H9 (cell line): ENCODE measurements at regions not wholly inside any gene's neighbourhood (a gene's known extent, or its start where the extent isn't known, plus 50 kb on each side); places are given as distances from the start of the nearest gene placed in this dataset.

Experiments
- DNase-seq: peaks from one replicate; pipeline ENCODE4 v3.0.0-alpha.2; 2017
- H2AFZ ChIP-seq: one replicate; pipeline ENCODE4 v1.6.1; 2013; ENCODE audit warnings: mild to moderate bottlenecking, low read length, control low read depth, moderate library complexity
- H2AK5ac ChIP-seq: 2 replicates; pipeline ENCODE4 v1.6.1; 2013; ENCODE audit warnings: low read length, control low read depth, mixed read lengths; ENCODE audit not compliant: insufficient read length
- H2BK120ac ChIP-seq: one replicate; pipeline ENCODE4 v1.6.1; 2013; ENCODE audit warnings: low read depth, mild to moderate bottlenecking, low read length, control low read depth, inconsistent platforms; ENCODE audit not compliant: poor library complexity, severe bottlenecking
- H2BK12ac ChIP-seq: 2 replicates; pipeline ENCODE4 v1.6.1; 2013; ENCODE audit warnings: low read length, control low read depth, mixed read lengths, low read depth; ENCODE audit not compliant: insufficient read length
- H2BK15ac ChIP-seq: 2 replicates; pipeline ENCODE4 v1.6.1; 2013; ENCODE audit warnings: low read depth, low read length, control low read depth
- H2BK20ac ChIP-seq: one replicate; pipeline ENCODE4 v1.6.1; 2013; ENCODE audit warnings: low read depth, mild to moderate bottlenecking, low read length, control low read depth, inconsistent platforms; ENCODE audit not compliant: poor library complexity, severe bottlenecking
- H2BK5ac ChIP-seq: 2 replicates; pipeline ENCODE4 v1.6.1; 2013; ENCODE audit warnings: low read length, control low read depth, mixed read lengths; ENCODE audit not compliant: insufficient read length
- H3K14ac ChIP-seq: 2 replicates; pipeline ENCODE4 v1.6.1; 2013; ENCODE audit warnings: low read length, control low read depth; ENCODE audit not compliant: insufficient read depth
- H3K18ac ChIP-seq: 2 replicates; pipeline ENCODE4 v1.6.1; 2013; ENCODE audit warnings: low read depth, mild to moderate bottlenecking, mixed read lengths, low read length, control low read depth; ENCODE audit not compliant: insufficient read length
- H3K23ac ChIP-seq: 2 replicates; pipeline ENCODE4 v1.6.1; 2013; ENCODE audit warnings: low read length, control low read depth, mixed read lengths, low read depth; ENCODE audit not compliant: insufficient read length
- H3K23me2 ChIP-seq: 2 replicates; pipeline ENCODE4 v1.6.1; 2013; ENCODE audit warnings: low read depth, mild to moderate bottlenecking, mixed read lengths, low read length, control low read depth; ENCODE audit not compliant: insufficient read length, poor library complexity, severe bottlenecking
- H3K27ac ChIP-seq: 2 replicates; pipeline ENCODE4 v1.5.1; 2013; ENCODE audit warnings: low read length, control low read depth, mixed read lengths, low read depth; ENCODE audit not compliant: insufficient read length
- H3K27me3 ChIP-seq: 2 replicates; pipeline ENCODE4 v1.6.1; 2013; ENCODE audit warnings: low read length, control low read depth, inconsistent platforms; ENCODE audit not compliant: insufficient read depth
- H3K4ac ChIP-seq: 2 replicates; pipeline ENCODE4 v1.6.1; 2013; ENCODE audit warnings: low read depth, mild to moderate bottlenecking, control low read depth, inconsistent platforms, low read length, moderate library complexity
- H3K4me1 ChIP-seq: 2 replicates; pipeline ENCODE4 v1.6.1; 2013; ENCODE audit warnings: low read length, control low read depth, inconsistent platforms; ENCODE audit not compliant: insufficient read depth
- H3K4me2 ChIP-seq: 2 replicates; pipeline ENCODE4 v1.6.1; 2013; ENCODE audit warnings: low read length, control low read depth, mixed read lengths; ENCODE audit not compliant: insufficient read length, insufficient read depth
- H3K56ac ChIP-seq: 2 replicates; pipeline ENCODE4 v1.6.1; 2013; ENCODE audit warnings: low read depth, mild to moderate bottlenecking, mixed read lengths, low read length, control low read depth; ENCODE audit not compliant: insufficient read length
- H3K79me1 ChIP-seq: 2 replicates; pipeline ENCODE4 v1.6.1; 2013; ENCODE audit warnings: low read depth, mild to moderate bottlenecking, moderate library complexity, low read length, control low read depth, inconsistent platforms; ENCODE audit not compliant: insufficient read depth, poor library complexity, severe bottlenecking
- H3K79me2 ChIP-seq: 2 replicates; pipeline ENCODE4 v1.6.1; 2013; ENCODE audit warnings: low read length, control low read depth, inconsistent platforms; ENCODE audit not compliant: insufficient read depth
- H3K9ac ChIP-seq: 2 replicates; pipeline ENCODE4 v1.6.1; 2013; ENCODE audit warnings: low read length, control low read depth, mixed read lengths; ENCODE audit not compliant: insufficient read length; ENCODE audit errors: extremely low read depth
- H3K9me3 ChIP-seq: one replicate; pipeline ENCODE4 v1.6.1; 2013; ENCODE audit warnings: low read depth, low read length, inconsistent platforms; ENCODE audit not compliant: control insufficient read depth
- H3T11ph ChIP-seq: one replicate; pipeline ENCODE4 v1.6.1; 2013; ENCODE audit warnings: mild to moderate bottlenecking, low read length, control low read depth, inconsistent platforms
- H4K20me1 ChIP-seq: one replicate; pipeline ENCODE4 v1.6.1; 2013; ENCODE audit not compliant: control insufficient read depth, insufficient read length, insufficient read depth
- H4K5ac ChIP-seq: 2 replicates; pipeline ENCODE4 v1.6.1; 2013; ENCODE audit warnings: low read depth, mild to moderate bottlenecking, mixed read lengths, low read length, control low read depth; ENCODE audit not compliant: insufficient read length
- H4K8ac ChIP-seq: replicated peaks from 2 replicates; pipeline ENCODE4 v1.6.1; 2013; ENCODE audit warnings: low read length, control low read depth, mixed read lengths, low read depth; ENCODE audit not compliant: insufficient read length
- H4K91ac ChIP-seq: 2 replicates; pipeline ENCODE4 v1.6.1; 2013; ENCODE audit warnings: low read depth, mild to moderate bottlenecking, moderate library complexity, mixed read lengths, low read length, control low read depth; ENCODE audit not compliant: insufficient read length
- H3K27ac Mint-ChIP-seq, 3 experiments: 2 replicates in 2 of 3; 3 replicates in 1 of 3; pipeline ENCODE4 v1.8.0; 2020 to 2021; ENCODE audit warnings: mixed read lengths in 3 of 3, mild to moderate bottlenecking in 1 of 3, moderate library complexity in 1 of 3
- H3K27me3 Mint-ChIP-seq: 2 replicates; pipeline ENCODE4 v1.8.0; 2021; ENCODE audit warnings: low read depth, mild to moderate bottlenecking, moderate library complexity, mixed read lengths
- H3K36me3 Mint-ChIP-seq, 3 experiments: 2 replicates in 2 of 3; 3 replicates in 1 of 3; pipeline ENCODE4 v1.8.0; 2020 to 2021; ENCODE audit warnings: low read depth in 3 of 3, mixed read lengths in 3 of 3; ENCODE audit not compliant: insufficient read depth in 1 of 3
- H3K4me1 Mint-ChIP-seq, 2 experiments: 2 replicates each; pipeline ENCODE4 v1.8.0; 2020; ENCODE audit warnings: mixed read lengths in 2 of 2
- H3K4me3 Mint-ChIP-seq, 2 experiments: 2 replicates in 1 of 2; 3 replicates in 1 of 2; pipeline ENCODE4 v1.8.0; 2020 to 2021; ENCODE audit warnings: mild to moderate bottlenecking in 2 of 2, mixed read lengths in 2 of 2, moderate library complexity in 1 of 2
- H3K9me3 Mint-ChIP-seq, 2 experiments: 2 replicates in 1 of 2; 3 replicates in 1 of 2; pipeline ENCODE4 v1.8.0; 2020; ENCODE audit warnings: mild to moderate bottlenecking in 2 of 2, mixed read lengths in 2 of 2, moderate library complexity in 1 of 2
- CTCF ChIP-seq: fragments of 200-600 bp; sonication (generic); conservative IDR thresholded peaks from 3 replicates; pipeline ENCODE4 v1.8.0; 2021; ENCODE audit warnings: antibody characterized with exemption, mild to moderate bottlenecking
- WGBS: extraction: QIAGEN DNeasy Blood & Tissue Kit; methylation state at CpG from one replicate; pipeline ENCODE4 v1.1.7; 2013; ENCODE audit warnings: missing lambda C conversion rate, low lambda C conversion rate, mixed read lengths; ENCODE audit not compliant: insufficient read length; ENCODE audit errors: extremely low coverage; 5-methylcytosine and 5-hydroxymethylcytosine counted together

- H3K27ac Mint-ChIP-seq, result no peak overlapping the region
- Histone ChIP-seq H2BK5ac (no peak overlapping the region), H3K9me3 (no peaks in the 10 kb centered on the region), H3K56ac (no peak overlapping the region), H3K4ac (no peak overlapping the region), H4K91ac (no peak overlapping the region), H3K9ac (no peak overlapping the region), H3K79me1 (no peaks in the 10 kb centered on the region), H4K8ac (no peak overlapping the region), H3K4me2 (no peak overlapping the region), H3K27me3 (no peaks in the 10 kb centered on the region), H3K4me1 (no peaks in the 10 kb centered on the region), H3K23me2 (no peaks in the 10 kb centered on the region), H3K79me2 (no peaks in the 10 kb centered on the region), H2BK120ac (no peak overlapping the region), H2BK12ac (no peak overlapping the region), H3K14ac (no peak overlapping the region), H4K5ac (no peak overlapping the region), H2AK5ac (no peak overlapping the region), H2BK20ac (no peak overlapping the region), H4K20me1 (no peaks in the 10 kb centered on the region), H2BK15ac (no peak overlapping the region), H3K23ac (no peak overlapping the region), H2AFZ (no peak overlapping the region), H3T11ph (no peak overlapping the region), H3K27ac (no peak overlapping the region), H3K18ac (no peak overlapping the region)
- TF ChIP-seq CTCF, result no peak
- DNase-seq, result no peak
- H3K4me1 Mint-ChIP-seq, result no peaks in the 10 kb centered on the region; a peak in 1 of 4 replicates
- peaks cover 0 to 2% (median 0%) of the 10 kb centered on the region in 3 experiments; a peak in 2 of 7 replicates for H3K36me3 Mint-ChIP-seq
- H3K27me3 Mint-ChIP-seq, result no peaks in the 10 kb centered on the region; the same call in 1 of the 2 replicates
- no peak overlapping the region for H3K4me3 Mint-ChIP-seq
- WGBS, result no CpG with 5 or more reads among the region's 5 CpGs
- H3K9me3 Mint-ChIP-seq, result no peaks in the 10 kb centered on the region
Observed at GRCh38 chr16:73853968-73854367, 442.6 kb upstream of the PSMD7 start.
